GM23338 (cell line): ENCODE measurements at regions not wholly inside any gene's neighbourhood (a gene's known extent, or its start where the extent isn't known, plus 50 kb on each side); places are given as distances from the start of the nearest gene placed in this dataset.

Experiments used
- ATAC-seq: fragments of 200-7000 bp; cut with Tn5 transposase; 3 replicates; pipeline ENCODE4 v1.9.1; 2020
- DNase-seq: peaks from one replicate; pipeline ENCODE4 v3.0.0-alpha.2; 2015; ENCODE audit warnings: low spot score
- H2AFZ ChIP-seq: fragments of 200-600 bp; sonication (generic); 2 replicates; pipeline ENCODE4 v1.8.0; 2016; ENCODE audit warnings: antibody characterized with exemption, mild to moderate bottlenecking, moderate library complexity
- H3F3A ChIP-seq: fragments of 200-600 bp; sonication (generic); replicated peaks from 2 replicates; pipeline ENCODE4 v1.8.0; 2017; ENCODE audit warnings: antibody characterized with exemption, mixed run types, low read depth
- H3K27ac ChIP-seq: fragments of 200-600 bp; sonication (generic); 2 replicates; pipeline ENCODE4 v1.6.1; 2016; ENCODE audit warnings: low read depth
- H3K27me3 ChIP-seq: fragments of 200-600 bp; sonication (generic); 2 replicates; pipeline ENCODE4 v1.8.0; 2016; ENCODE audit warnings: mild to moderate bottlenecking, mixed run types, moderate library complexity; ENCODE audit not compliant: insufficient read depth
- H3K36me3 ChIP-seq: fragments of 200-600 bp; sonication (generic); 2 replicates; pipeline ENCODE4 v1.8.0; 2016; ENCODE audit warnings: mild to moderate bottlenecking; ENCODE audit not compliant: insufficient read depth
- H3K4me1 ChIP-seq: fragments of 200-600 bp; sonication (generic); 2 replicates; pipeline ENCODE4 v1.8.0; 2016; ENCODE audit warnings: mild to moderate bottlenecking, moderate library complexity; ENCODE audit not compliant: insufficient read depth
- H3K4me2 ChIP-seq: fragments of 200-600 bp; sonication (generic); 2 replicates; pipeline ENCODE4 v1.7.1; 2017; ENCODE audit warnings: mixed run types
- H3K4me3 ChIP-seq: fragments of 200-600 bp; sonication (generic); 2 replicates; pipeline ENCODE4 v1.6.1; 2016; ENCODE audit warnings: mixed run types
- H3K79me2 ChIP-seq: fragments of 200-600 bp; sonication (generic); replicated peaks from 2 replicates; pipeline ENCODE4 v1.8.0; 2017; ENCODE audit warnings: mild to moderate bottlenecking; ENCODE audit not compliant: insufficient read depth
- H3K9me2 ChIP-seq: fragments of 200-600 bp; sonication (generic); 2 replicates; pipeline ENCODE4 v1.8.0; 2017; ENCODE audit not compliant: insufficient read depth
- H4K20me1 ChIP-seq: fragments of 200-600 bp; sonication (generic); replicated peaks from 2 replicates; pipeline ENCODE4 v1.8.0; 2017; ENCODE audit warnings: mild to moderate bottlenecking; ENCODE audit not compliant: insufficient read depth
- H3K27ac Mint-ChIP-seq: 2 replicates; pipeline ENCODE4 v1.8.0; 2020; ENCODE audit warnings: inconsistent platforms, mild to moderate bottlenecking, moderate library complexity, mixed read lengths
- H3K27me3 Mint-ChIP-seq: 3 replicates; pipeline ENCODE4 v1.8.0; 2022; ENCODE audit warnings: low read depth, mild to moderate bottlenecking, moderate library complexity, mixed read lengths, inconsistent platforms; ENCODE audit not compliant: insufficient read depth, poor library complexity
- H3K36me3 Mint-ChIP-seq: 3 replicates; pipeline ENCODE4 v1.8.0; 2021; ENCODE audit warnings: low read depth, mild to moderate bottlenecking, inconsistent platforms, moderate library complexity, mixed read lengths
- H3K4me1 Mint-ChIP-seq: 3 replicates; pipeline ENCODE4 v1.8.0; 2020; ENCODE audit warnings: mild to moderate bottlenecking, inconsistent platforms, mixed read lengths
- H3K4me3 Mint-ChIP-seq: 3 replicates; pipeline ENCODE4 v1.8.0; 2021; ENCODE audit warnings: moderate library complexity, mild to moderate bottlenecking, inconsistent platforms, mixed read lengths
- H3K9me3 Mint-ChIP-seq: 3 replicates; pipeline ENCODE4 v1.8.0; 2020; ENCODE audit warnings: moderate library complexity, mild to moderate bottlenecking, inconsistent platforms, mixed read lengths
- CREB1 ChIP-seq: fragments of 250-450 bp; sonication (Bioruptor Pico); IDR thresholded peaks from 2 replicates; pipeline ENCODE4 v1.5.0; 2020; ENCODE audit warnings: low read depth, mild to moderate bottlenecking, moderate library complexity
- EZH2 ChIP-seq: fragments of 200-600 bp; sonication (generic); IDR thresholded peaks from one replicate; pipeline ENCODE4 v1.8.0; 2017; ENCODE audit warnings: antibody characterized with exemption, mild to moderate bottlenecking, low read depth; ENCODE audit not compliant: unreplicated experiment
- EZH2phosphoT487 ChIP-seq: fragments of 200-600 bp; sonication (generic); IDR thresholded peaks from one replicate; pipeline ENCODE4 v1.8.1; 2018; ENCODE audit warnings: antibody characterized with exemption; ENCODE audit not compliant: unreplicated experiment
- JUNB ChIP-seq: IDR thresholded peaks from one replicate; pipeline ENCODE4 v1.6.1; 2016; ENCODE audit warnings: antibody characterized with exemption; ENCODE audit not compliant: unreplicated experiment
- NANOG ChIP-seq: IDR thresholded peaks from 2 replicates; pipeline ENCODE4 v1.6.1; 2016; ENCODE audit warnings: antibody characterized with exemption, borderline replicate concordance
- POLR2AphosphoS5 ChIP-seq: IDR thresholded peaks from 2 replicates; pipeline ENCODE4 v1.6.1; 2016; ENCODE audit warnings: antibody characterized with exemption, low read depth
- STAT1 ChIP-seq: IDR thresholded peaks from one replicate; pipeline ENCODE4 v1.6.1; 2016; ENCODE audit warnings: antibody characterized with exemption; ENCODE audit not compliant: unreplicated experiment
- ZNF114 ChIP-seq: fragments of 250-450 bp; sonication (Bioruptor Pico); IDR thresholded peaks from 2 replicates; pipeline ENCODE4 v1.5.0; 2020; ENCODE audit warnings: mild to moderate bottlenecking, moderate library complexity
- ZNF331 ChIP-seq: fragments of 250-450 bp; sonication (Bioruptor Pico); IDR thresholded peaks from 2 replicates; pipeline ENCODE4 v1.5.0; 2020; ENCODE audit warnings: low read depth, mild to moderate bottlenecking, moderate library complexity
- TF ChIP-seq, protein P1 (sequence below): IDR thresholded peaks from one replicate; pipeline ENCODE4 v1.6.1; 2018; ENCODE audit warnings: antibody characterized with exemption; ENCODE audit not compliant: unreplicated experiment
- TF ChIP-seq, protein P2 (sequence below), 2 experiments: fragments of 200-600 bp in 1 of 2; sonication (generic) in 1 of 2; conservative IDR thresholded peaks; 2 replicates each; pipeline versions ENCODE4 v1.5.1 to v1.6.1; 2016 to 2017; ENCODE audit warnings: antibody characterized with exemption in 2 of 2, low read depth in 2 of 2, mild to moderate bottlenecking in 2 of 2, moderate library complexity in 1 of 2
- TF ChIP-seq, protein P3 (sequence below): fragments of 250-450 bp; sonication (Bioruptor Pico); IDR thresholded peaks from 2 replicates; pipeline ENCODE4 v1.5.0; 2020; ENCODE audit warnings: mild to moderate bottlenecking, moderate library complexity
- TF ChIP-seq, protein P4 (sequence below): IDR thresholded peaks from 2 replicates; pipeline ENCODE4 v1.6.1; 2016; ENCODE audit warnings: antibody characterized with exemption

DNA sequence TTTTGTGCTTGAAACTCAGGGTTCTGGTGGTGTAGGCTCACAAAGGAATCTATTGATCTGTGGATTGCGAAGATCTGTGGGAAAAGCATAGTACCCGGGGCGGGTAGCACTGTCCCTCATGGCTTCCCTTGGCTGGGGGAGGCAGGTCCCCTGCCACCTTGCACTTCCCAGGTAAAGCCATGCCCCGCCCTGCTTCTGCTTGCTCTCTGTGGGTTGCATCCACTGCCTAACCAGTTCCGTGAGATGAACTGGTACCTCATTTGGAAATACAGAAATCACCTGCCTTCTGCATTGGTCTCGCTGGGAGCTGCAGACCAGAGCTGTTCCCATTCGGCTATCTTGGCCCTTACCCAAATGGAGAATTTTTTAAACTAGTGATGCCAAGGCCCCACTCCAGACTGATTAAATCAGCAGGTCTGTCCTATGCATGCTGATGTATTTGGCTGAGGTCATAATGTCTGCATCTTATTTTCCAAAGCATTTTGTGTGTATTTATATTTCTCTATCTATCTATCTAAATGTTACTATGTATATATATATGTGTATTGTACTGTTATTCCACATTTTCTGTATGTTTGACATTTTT, 65.5 kb upstream of the SLC7A14 start:
- Mint-ChIP-seq H3K27me3 (no peaks in the 10 kb centered on the region), H3K9me3 (no peaks in the 10 kb centered on the region), H3K27ac (no peak overlapping the region), H3K36me3 (no peaks in the 10 kb centered on the region), H3K4me1 (peaks cover 9% of the 10 kb centered on the region; the same call in 1 of the 3 replicates), H3K4me3 (no peak overlapping the region)
- Histone ChIP-seq H3K4me3 (no peak overlapping the region), H3F3A (no peaks in the 10 kb centered on the region), H3K27ac (no peak overlapping the region), H4K20me1 (no peaks in the 10 kb centered on the region), H3K4me2 (no peak overlapping the region), H3K36me3 (no peaks in the 10 kb centered on the region), H3K27me3 (no peaks in the 10 kb centered on the region), H3K4me1 (no peaks in the 10 kb centered on the region), H3K79me2 (no peaks in the 10 kb centered on the region), H2AFZ (0 out of 2 replicates have a peak overlapping the region, but pooled peaks have one; percentile 18), H3K9me2 (0 out of 2 replicates have a peak, but pooled peaks cover 10% of the 10 kb centered on the region)
- TF ChIP-seq STAT1 (no peak), EZH2 (no peak), JUNB (no peak), POLR2AphosphoS5 (no peak), NANOG (no peak), EZH2phosphoT487 (no peak), ZNF114 (no peak), ZNF331 (CRISPR knock-in tag) (no peak), CREB1 (CRISPR knock-in tag) (no peak)
- TF ChIP-seq, protein P1, sequence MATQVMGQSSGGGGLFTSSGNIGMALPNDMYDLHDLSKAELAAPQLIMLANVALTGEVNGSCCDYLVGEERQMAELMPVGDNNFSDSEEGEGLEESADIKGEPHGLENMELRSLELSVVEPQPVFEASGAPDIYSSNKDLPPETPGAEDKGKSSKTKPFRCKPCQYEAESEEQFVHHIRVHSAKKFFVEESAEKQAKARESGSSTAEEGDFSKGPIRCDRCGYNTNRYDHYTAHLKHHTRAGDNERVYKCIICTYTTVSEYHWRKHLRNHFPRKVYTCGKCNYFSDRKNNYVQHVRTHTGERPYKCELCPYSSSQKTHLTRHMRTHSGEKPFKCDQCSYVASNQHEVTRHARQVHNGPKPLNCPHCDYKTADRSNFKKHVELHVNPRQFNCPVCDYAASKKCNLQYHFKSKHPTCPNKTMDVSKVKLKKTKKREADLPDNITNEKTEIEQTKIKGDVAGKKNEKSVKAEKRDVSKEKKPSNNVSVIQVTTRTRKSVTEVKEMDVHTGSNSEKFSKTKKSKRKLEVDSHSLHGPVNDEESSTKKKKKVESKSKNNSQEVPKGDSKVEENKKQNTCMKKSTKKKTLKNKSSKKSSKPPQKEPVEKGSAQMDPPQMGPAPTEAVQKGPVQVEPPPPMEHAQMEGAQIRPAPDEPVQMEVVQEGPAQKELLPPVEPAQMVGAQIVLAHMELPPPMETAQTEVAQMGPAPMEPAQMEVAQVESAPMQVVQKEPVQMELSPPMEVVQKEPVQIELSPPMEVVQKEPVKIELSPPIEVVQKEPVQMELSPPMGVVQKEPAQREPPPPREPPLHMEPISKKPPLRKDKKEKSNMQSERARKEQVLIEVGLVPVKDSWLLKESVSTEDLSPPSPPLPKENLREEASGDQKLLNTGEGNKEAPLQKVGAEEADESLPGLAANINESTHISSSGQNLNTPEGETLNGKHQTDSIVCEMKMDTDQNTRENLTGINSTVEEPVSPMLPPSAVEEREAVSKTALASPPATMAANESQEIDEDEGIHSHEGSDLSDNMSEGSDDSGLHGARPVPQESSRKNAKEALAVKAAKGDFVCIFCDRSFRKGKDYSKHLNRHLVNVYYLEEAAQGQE = no peak
- TF ChIP-seq, protein P2, sequence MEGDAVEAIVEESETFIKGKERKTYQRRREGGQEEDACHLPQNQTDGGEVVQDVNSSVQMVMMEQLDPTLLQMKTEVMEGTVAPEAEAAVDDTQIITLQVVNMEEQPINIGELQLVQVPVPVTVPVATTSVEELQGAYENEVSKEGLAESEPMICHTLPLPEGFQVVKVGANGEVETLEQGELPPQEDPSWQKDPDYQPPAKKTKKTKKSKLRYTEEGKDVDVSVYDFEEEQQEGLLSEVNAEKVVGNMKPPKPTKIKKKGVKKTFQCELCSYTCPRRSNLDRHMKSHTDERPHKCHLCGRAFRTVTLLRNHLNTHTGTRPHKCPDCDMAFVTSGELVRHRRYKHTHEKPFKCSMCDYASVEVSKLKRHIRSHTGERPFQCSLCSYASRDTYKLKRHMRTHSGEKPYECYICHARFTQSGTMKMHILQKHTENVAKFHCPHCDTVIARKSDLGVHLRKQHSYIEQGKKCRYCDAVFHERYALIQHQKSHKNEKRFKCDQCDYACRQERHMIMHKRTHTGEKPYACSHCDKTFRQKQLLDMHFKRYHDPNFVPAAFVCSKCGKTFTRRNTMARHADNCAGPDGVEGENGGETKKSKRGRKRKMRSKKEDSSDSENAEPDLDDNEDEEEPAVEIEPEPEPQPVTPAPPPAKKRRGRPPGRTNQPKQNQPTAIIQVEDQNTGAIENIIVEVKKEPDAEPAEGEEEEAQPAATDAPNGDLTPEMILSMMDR (conservative IDR thresholded peaks at IDR 0.05; ENCODE audit: low read depth in 2 of 2) = no peak
- TF ChIP-seq, protein P3, sequence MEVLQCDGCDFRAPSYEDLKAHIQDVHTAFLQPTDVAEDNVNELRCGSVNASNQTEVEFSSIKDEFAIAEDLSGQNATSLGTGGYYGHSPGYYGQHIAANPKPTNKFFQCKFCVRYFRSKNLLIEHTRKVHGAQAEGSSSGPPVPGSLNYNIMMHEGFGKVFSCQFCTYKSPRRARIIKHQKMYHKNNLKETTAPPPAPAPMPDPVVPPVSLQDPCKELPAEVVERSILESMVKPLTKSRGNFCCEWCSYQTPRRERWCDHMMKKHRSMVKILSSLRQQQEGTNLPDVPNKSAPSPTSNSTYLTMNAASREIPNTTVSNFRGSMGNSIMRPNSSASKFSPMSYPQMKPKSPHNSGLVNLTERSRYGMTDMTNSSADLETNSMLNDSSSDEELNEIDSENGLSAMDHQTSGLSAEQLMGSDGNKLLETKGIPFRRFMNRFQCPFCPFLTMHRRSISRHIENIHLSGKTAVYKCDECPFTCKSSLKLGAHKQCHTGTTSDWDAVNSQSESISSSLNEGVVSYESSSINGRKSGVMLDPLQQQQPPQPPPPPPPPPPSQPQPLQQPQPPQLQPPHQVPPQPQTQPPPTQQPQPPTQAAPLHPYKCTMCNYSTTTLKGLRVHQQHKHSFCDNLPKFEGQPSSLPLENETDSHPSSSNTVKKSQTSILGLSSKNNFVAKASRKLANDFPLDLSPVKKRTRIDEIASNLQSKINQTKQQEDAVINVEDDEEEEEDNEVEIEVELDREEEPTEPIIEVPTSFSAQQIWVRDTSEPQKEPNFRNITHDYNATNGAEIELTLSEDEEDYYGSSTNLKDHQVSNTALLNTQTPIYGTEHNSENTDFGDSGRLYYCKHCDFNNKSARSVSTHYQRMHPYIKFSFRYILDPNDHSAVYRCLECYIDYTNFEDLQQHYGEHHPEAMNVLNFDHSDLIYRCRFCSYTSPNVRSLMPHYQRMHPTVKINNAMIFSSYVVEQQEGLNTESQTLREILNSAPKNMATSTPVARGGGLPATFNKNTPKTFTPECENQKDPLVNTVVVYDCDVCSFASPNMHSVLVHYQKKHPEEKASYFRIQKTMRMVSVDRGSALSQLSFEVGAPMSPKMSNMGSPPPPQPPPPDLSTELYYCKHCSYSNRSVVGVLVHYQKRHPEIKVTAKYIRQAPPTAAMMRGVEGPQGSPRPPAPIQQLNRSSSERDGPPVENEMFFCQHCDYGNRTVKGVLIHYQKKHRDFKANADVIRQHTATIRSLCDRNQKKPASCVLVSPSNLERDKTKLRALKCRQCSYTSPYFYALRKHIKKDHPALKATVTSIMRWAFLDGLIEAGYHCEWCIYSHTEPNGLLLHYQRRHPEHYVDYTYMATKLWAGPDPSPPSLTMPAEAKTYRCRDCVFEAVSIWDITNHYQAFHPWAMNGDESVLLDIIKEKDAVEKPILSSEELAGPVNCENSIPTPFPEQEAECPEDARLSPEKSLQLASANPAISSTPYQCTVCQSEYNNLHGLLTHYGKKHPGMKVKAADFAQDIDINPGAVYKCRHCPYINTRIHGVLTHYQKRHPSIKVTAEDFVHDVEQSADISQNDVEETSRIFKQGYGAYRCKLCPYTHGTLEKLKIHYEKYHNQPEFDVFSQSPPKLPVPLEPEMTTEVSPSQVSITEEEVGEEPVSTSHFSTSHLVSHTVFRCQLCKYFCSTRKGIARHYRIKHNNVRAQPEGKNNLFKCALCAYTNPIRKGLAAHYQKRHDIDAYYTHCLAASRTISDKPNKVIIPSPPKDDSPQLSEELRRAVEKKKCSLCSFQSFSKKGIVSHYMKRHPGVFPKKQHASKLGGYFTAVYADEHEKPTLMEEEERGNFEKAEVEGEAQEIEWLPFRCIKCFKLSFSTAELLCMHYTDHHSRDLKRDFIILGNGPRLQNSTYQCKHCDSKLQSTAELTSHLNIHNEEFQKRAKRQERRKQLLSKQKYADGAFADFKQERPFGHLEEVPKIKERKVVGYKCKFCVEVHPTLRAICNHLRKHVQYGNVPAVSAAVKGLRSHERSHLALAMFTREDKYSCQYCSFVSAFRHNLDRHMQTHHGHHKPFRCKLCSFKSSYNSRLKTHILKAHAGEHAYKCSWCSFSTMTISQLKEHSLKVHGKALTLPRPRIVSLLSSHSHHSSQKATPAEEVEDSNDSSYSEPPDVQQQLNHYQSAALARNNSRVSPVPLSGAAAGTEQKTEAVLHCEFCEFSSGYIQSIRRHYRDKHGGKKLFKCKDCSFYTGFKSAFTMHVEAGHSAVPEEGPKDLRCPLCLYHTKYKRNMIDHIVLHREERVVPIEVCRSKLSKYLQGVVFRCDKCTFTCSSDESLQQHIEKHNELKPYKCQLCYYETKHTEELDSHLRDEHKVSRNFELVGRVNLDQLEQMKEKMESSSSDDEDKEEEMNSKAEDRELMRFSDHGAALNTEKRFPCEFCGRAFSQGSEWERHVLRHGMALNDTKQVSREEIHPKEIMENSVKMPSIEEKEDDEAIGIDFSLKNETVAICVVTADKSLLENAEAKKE (CRISPR knock-in tag) = no peak
- TF ChIP-seq, protein P4, sequence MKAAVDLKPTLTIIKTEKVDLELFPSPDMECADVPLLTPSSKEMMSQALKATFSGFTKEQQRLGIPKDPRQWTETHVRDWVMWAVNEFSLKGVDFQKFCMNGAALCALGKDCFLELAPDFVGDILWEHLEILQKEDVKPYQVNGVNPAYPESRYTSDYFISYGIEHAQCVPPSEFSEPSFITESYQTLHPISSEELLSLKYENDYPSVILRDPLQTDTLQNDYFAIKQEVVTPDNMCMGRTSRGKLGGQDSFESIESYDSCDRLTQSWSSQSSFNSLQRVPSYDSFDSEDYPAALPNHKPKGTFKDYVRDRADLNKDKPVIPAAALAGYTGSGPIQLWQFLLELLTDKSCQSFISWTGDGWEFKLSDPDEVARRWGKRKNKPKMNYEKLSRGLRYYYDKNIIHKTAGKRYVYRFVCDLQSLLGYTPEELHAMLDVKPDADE = no peak
- ATAC-seq = no peak
- no peak for DNase-seq
